ENCODE measurements at regions not wholly inside any gene's neighbourhood (a gene's known extent, or its start where the extent isn't known, plus 50 kb on each side); places are given as distances from the start of the nearest gene placed in this dataset.
"Not testable (repeated sequence)": the region's sequence is repeated elsewhere in the genome, so short reads cannot be mapped to it uniquely, and the experiment has no call there.

DNA sequence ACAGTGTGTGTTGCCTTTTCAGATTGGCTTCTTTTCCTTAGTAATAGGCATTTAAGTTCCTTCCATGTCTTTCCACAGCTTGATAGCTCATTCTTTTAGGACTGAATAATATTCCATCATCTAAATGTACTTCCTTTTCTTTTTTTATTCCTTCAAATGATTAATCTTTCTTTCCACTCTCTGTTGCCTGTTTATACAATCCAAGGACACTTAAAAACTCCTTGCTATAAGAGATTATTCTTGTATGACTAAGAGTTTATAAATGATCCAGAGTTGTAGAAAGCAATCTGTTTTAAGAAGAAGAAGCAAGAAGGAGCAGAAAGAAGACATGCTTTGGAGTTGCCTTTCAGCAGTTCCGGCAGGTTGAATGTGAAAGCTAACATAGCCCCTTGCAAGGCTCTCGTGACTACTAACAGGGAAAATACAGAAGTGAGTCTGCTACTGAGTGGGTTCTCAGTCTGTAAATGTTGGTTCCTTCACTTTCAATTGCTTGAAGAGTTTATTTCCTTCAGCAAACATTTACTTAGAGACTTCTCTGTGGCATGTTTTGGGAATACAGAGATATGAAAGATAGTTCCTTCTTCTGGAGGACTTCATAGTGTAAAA, 123.0 kb downstream of the PMAIP1 start:
- 85 to 92% methylated on average over 2 of the region's 2 CpGs for WGBS, 2 donors
- intact Hi-C loops (cut with DNase I; ENCODE audit: low total_unique reads) = no loop called here
- no peak for DNase-seq (ENCODE audit: low spot score in 2 of 2)
- no peak for TF ChIP-seq POLR2A (IDR thresholded peaks at IDR 0.05)
- TF ChIP-seq, protein P1, sequence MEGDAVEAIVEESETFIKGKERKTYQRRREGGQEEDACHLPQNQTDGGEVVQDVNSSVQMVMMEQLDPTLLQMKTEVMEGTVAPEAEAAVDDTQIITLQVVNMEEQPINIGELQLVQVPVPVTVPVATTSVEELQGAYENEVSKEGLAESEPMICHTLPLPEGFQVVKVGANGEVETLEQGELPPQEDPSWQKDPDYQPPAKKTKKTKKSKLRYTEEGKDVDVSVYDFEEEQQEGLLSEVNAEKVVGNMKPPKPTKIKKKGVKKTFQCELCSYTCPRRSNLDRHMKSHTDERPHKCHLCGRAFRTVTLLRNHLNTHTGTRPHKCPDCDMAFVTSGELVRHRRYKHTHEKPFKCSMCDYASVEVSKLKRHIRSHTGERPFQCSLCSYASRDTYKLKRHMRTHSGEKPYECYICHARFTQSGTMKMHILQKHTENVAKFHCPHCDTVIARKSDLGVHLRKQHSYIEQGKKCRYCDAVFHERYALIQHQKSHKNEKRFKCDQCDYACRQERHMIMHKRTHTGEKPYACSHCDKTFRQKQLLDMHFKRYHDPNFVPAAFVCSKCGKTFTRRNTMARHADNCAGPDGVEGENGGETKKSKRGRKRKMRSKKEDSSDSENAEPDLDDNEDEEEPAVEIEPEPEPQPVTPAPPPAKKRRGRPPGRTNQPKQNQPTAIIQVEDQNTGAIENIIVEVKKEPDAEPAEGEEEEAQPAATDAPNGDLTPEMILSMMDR (IDR thresholded peaks at IDR 0.05) = no peak
- no peak overlapping the region for H3K4me3 ChIP-seq (ENCODE audit: low read depth, poor library complexity, severe bottlenecking)

GRCh38 chr18:60021556-60021955, 121.8 kb downstream of the PMAIP1 start:
- TF ChIP-seq, protein P1 (IDR thresholded peaks at IDR 0.05) = no peak
- no peak for TF ChIP-seq POLR2A (IDR thresholded peaks at IDR 0.05)
- intact Hi-C loops (cut with DNase I; ENCODE audit: low total_unique reads) = no loop called here
- H3K4me3 ChIP-seq (ENCODE audit: low read depth, poor library complexity, severe bottlenecking) = no peak overlapping the region
- no peak for DNase-seq (ENCODE audit: low spot score in 2 of 2)

DNA sequence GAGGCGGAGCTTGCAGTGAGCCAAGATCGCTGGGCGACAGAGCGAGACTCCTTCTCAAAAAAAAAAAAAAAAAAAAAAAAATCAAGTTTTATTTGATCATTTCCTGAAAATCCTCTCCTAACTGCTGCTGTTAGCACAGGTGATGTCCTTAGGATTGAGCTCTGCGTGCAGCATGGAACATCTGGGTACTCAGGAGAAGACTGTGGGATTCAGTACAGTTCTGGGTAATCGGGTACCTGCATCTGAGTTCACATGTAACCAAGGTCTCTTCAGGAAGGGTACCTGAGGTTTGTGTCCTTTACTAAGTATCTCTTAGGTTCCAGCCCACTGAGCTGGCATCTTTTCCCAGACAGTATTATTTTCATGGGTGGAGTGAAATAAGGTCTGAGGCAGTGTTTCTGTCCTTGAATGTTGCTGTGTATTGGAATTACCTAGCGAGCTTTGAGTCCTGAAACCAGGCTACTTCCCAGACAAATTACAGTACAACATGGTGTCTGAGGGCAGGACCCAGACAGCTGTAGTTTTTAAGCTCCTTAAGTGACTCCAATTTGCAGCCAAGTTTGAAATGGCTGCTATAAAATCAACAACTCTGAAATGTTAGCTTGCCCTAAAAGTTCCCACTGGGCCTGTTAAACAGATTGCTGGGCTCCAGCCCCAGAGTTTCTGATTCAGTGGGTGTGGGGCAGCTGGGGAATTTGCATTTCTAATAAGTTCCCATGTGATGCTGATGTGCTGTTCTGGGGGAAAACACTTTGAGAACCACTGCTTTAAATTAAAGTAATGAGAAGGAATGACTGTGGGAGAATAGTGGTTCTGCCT, 120.5 kb downstream of the PMAIP1 start:
- intact Hi-C loops (cut with DNase I; ENCODE audit: low total_unique reads) = no loop called here
- 89 to 93% methylated on average over 7 of the region's 7 CpGs for WGBS, 2 donors
- no peak for DNase-seq (ENCODE audit: low spot score in 2 of 2)
- no peak for TF ChIP-seq POLR2A (IDR thresholded peaks at IDR 0.05)
- TF ChIP-seq, protein P1 (IDR thresholded peaks at IDR 0.05) = no peak
- no peak overlapping the region for H3K4me3 ChIP-seq (ENCODE audit: low read depth, poor library complexity, severe bottlenecking)

DNA sequence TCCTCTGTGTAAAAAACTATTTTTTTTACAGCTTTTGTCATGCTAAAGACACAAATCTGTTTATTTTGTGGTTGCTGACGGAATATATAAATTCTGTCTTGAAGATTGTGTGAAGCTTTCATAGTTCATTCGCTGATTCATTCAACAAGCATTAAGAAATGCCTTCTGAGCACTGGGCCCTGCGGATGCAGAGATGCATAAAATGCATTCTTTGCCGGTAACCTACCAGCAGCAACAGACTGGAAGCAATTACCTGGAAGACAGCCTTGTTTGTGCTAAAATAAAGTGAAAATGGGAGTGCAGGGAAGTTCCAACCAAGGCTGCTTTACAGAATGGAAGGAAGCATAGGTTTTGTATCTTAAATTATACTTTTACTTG, 119.7 kb downstream of the PMAIP1 start:
- H3K4me3 ChIP-seq (ENCODE audit: low read depth, poor library complexity, severe bottlenecking) = no peak overlapping the region
- intact Hi-C loops (cut with DNase I; ENCODE audit: low total_unique reads) = no loop called here
- no peak for DNase-seq (ENCODE audit: low spot score in 2 of 2)
- 83 to 86% methylated on average over 4 of the region's 4 CpGs for WGBS, 2 donors
- no peak for TF ChIP-seq POLR2A (IDR thresholded peaks at IDR 0.05)
- TF ChIP-seq, protein P1 (IDR thresholded peaks at IDR 0.05) = no peak

DNA sequence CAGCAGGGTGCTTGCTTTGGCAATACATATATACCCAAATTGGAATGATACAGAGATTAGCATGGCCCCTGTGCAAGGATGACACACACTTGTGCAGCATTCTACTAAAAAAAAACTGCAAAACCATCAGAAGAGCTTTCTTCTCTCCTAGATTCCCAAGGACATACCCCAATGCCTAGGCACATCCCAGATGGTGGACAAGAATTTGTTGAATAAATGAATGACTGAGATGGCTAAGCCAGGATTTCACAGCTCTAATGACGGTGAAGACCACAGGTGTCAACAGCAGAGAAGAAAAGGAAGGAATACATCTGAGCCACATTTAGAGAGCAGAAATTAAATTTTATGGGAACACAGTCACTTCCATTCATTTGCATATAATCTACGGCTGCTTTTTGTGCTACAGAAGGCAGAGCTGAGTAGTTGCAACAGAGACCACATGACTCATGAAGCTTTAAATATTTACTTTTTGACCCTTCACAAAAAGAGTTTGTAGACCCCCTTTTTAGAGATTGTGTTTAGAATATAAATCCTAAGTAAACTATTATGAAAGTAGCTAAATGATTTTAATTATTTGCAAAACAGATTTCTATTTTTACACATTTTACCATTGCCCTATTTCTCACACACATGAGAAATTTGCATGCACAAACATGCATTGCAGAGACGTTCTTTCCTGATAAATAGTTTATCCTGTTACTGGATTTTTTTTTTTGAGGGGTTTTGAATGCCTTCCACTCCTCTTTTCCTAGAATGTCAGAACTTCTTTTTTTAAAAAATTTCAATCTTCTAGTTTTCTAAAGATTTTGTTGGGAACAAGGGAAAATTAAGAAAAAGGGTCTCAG, 119.0 kb downstream of the PMAIP1 start:
- DNase-seq (ENCODE audit: low spot score in 2 of 2) = no peak
- intact Hi-C loops (cut with DNase I; ENCODE audit: low total_unique reads) = no loop called here
- 19 to 20% methylated on average over 3 of the region's 3 CpGs for WGBS, 2 donors
- TF ChIP-seq, protein P1 (IDR thresholded peaks at IDR 0.05) = no peak
- TF ChIP-seq POLR2A (IDR thresholded peaks at IDR 0.05) = no peak
- no peak overlapping the region for H3K4me3 ChIP-seq (ENCODE audit: low read depth, poor library complexity, severe bottlenecking)

- 88 to 94% methylated on average over 2 of the region's 3 CpGs for WGBS, 2 donors
- intact Hi-C loops (cut with DNase I; ENCODE audit: low total_unique reads); H3K4me3 ChIP-seq (ENCODE audit: low read depth, poor library complexity, severe bottlenecking); DNase-seq (ENCODE audit: low spot score in 2 of 2): not testable (repeated sequence)
Measured at GRCh38 chr18:60018134-60018533, 118.3 kb downstream of the PMAIP1 start.

All from lower leg skin (tissue), 4 donors.